ENCODE measurements at regions not wholly inside any gene's neighbourhood (a gene's known extent, or its start where the extent isn't known, plus 50 kb on each side); places are given as distances from the start of the nearest gene placed in this dataset.

DNA sequence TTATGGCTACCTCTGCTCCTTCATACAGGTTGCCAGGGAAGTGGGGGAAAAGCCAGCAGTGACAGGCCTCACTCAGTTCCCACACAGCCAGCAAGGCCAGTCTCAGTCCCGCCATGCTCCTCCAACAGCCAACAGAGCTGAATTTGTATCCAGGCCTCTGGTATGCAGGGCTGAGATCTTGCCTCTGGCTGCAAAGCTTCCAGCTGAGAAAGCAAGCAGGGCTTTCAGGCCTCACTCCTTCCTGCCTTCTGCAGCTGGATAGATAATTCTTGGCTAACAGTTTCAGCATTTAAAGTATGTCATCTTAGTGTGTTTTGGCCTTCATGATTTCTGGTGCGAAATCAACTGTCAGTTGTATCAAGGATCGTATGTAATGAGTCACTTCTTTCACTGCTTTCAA, 103.6 kb downstream of the GNL3L start:
- CTCF ChIA-PET (ENCODE audit: partially characterized antibody): no interaction called here
- Histone ChIP-seq H3K36me3 (ENCODE audit: control insufficient read depth in 2 of 4, insufficient read depth in 4 of 4, low read length in 3 of 4) (no peaks in the 10 kb centered on the region), H3K4ac (replicated peaks; ENCODE audit: insufficient read length, low read depth, low read length) (no peak overlapping the region), H2AK5ac (ENCODE audit: low read depth, low read length) (no peak overlapping the region), H2AFZ (ENCODE audit: low read length) (no peak overlapping the region; the same call in 1 of the 2 replicates), H3K27me3 (replicated peaks in 1 of 4; ENCODE audit: control insufficient read depth in 3 of 4, extremely low read depth in 1 of 4, insufficient read depth in 3 of 4, low read length in 3 of 4) (no peaks in the 10 kb centered on the region), H3K18ac (ENCODE audit: extremely low read depth, low read length) (no peak overlapping the region), H3K4me3 (ENCODE audit: extremely low read depth in 1 of 4, insufficient read depth in 2 of 4, low read depth in 3 of 4, low read length in 4 of 4) (no peak overlapping the region), H3K56ac (replicated peaks; ENCODE audit: insufficient read length, low read depth, low read length) (no peak overlapping the region), H2BK120ac (replicated peaks; ENCODE audit: low read depth, low read length) (no peak overlapping the region), H2BK12ac (ENCODE audit: low read depth, low read length) (no peak overlapping the region), H4K5ac (ENCODE audit: insufficient read length, low read depth, low read length) (no peak overlapping the region), H4K91ac (replicated peaks; ENCODE audit: insufficient read length, low read length) (no peak overlapping the region), H3K79me2 (ENCODE audit: control insufficient read depth in 1 of 2, insufficient read depth in 2 of 2, low read length in 2 of 2) (no peaks in the 10 kb centered on the region), H2BK5ac (ENCODE audit: low read depth, low read length) (peak overlapping the region; percentile 48; the same call in 1 of the 2 replicates), H4K20me1 (replicated peaks in 1 of 2; ENCODE audit: control insufficient read depth in 1 of 2, insufficient read depth in 2 of 2, low read length in 2 of 2) (no peaks in the 10 kb centered on the region), H3K79me1 (ENCODE audit: low read depth, low read length) (no peaks in the 10 kb centered on the region), H3K9ac (replicated peaks in 1 of 4; ENCODE audit: extremely low read depth in 1 of 4, low read depth in 3 of 4, low read length in 3 of 4) (no peak overlapping the region), H3K27ac (ENCODE audit: low read depth, low read length) (peak overlapping the region; percentile 67; the same call in 1 of the 2 replicates), H3K23me2 (ENCODE audit: low read depth, low read length) (no peaks in the 10 kb centered on the region), H2BK15ac (ENCODE audit: low read length) (no peak overlapping the region), H3K4me1 (replicated peaks in 1 of 4; ENCODE audit: control insufficient read depth in 3 of 4, insufficient read depth in 4 of 4, low read length in 3 of 4) (peaks cover 0 to 5% (median 3%) of the 10 kb centered on the region in 4 experiments; a peak in 4 of 7 replicates), H3K23ac (ENCODE audit: insufficient read length) (no peak overlapping the region), H3K14ac (ENCODE audit: insufficient read length) (no peak overlapping the region), H3K9me3 (ENCODE audit: insufficient read depth in 2 of 2, low read depth in 1 of 2, low read length in 1 of 2) (no peaks in the 10 kb centered on the region), H4K8ac (ENCODE audit: extremely low read depth, insufficient read depth, low read length) (no peak overlapping the region), H3K4me2 (ENCODE audit: insufficient read depth in 1 of 2, low read depth in 2 of 2, low read length in 2 of 2) (no peak overlapping the region; a peak in 1 of 4 replicates), H2BK20ac (ENCODE audit: low read length) (no peak overlapping the region)
- POLR2A ChIA-PET (ENCODE audit: partially characterized antibody): interaction anchor here (1.0 to 1.4 kb wide), 3 partner anchors 8 to 189 kb away, joined by 3 to 4 read pairs (median 3); no protein-coding TSS in a partner anchor
- no peak for DNase-seq (ENCODE audit: low read depth in 1 of 2, low spot score in 2 of 2)
- no peak for FAIRE-seq
- 57% methylated on average over 3 of the region's 3 CpGs; no CpG with 5 or more reads in 1 of the 2 experiments for WGBS, 2 experiments (ENCODE audit: extremely low coverage in 1 of 2, insufficient coverage in 1 of 2, insufficient read length in 1 of 2, insufficient replicate concordance in 2 of 2, low coverage in 1 of 2, low lambda C conversion rate in 2 of 2, missing lambda C conversion rate in 1 of 2)
- TF ChIP-seq SUZ12 (IDR thresholded peaks at IDR 0.05; ENCODE audit: low read length) (no peak), HDAC6 (IDR thresholded peaks at IDR 0.05; ENCODE audit: low read depth, low read length) (no peak), EGR1 (IDR thresholded peaks at IDR 0.05; ENCODE audit: borderline replicate concordance, low read depth, low read length) (no peak), CTCF (IDR thresholded peaks at IDR 0.05; ENCODE audit: control extremely low read depth in 1 of 3, insufficient read depth in 1 of 3, low read depth in 1 of 3, low read length in 3 of 3) (no peak), JUND (IDR thresholded peaks at IDR 0.05; ENCODE audit: low read length) (no peak), BACH1 (IDR thresholded peaks at IDR 0.05; ENCODE audit: low read length) (no peak), BCL11A (IDR thresholded peaks at IDR 0.05; ENCODE audit: low read depth in 2 of 2, low read length in 2 of 2) (no peak), CTBP2 (IDR thresholded peaks at IDR 0.05; ENCODE audit: borderline replicate concordance, insufficient read depth, insufficient read length, low read length) (no peak), EP300 (IDR thresholded peaks at IDR 0.05; ENCODE audit: borderline replicate concordance in 1 of 2, low read depth in 2 of 2, low read length in 2 of 2) (no peak), BRCA1 (IDR thresholded peaks at IDR 0.05; ENCODE audit: low read depth, low read length) (no peak)

Data from H1 (cell line).